22Rv1 (cell line): ENCODE measurements at regions not wholly inside any gene's neighbourhood (a gene's known extent, or its start where the extent isn't known, plus 50 kb on each side); places are given as distances from the start of the nearest gene placed in this dataset.

Source experiments
- ZFX ChIP-seq: fragments of 450-650 bp; IDR thresholded peaks from 2 replicates; pipeline ENCODE4 v1.6.1; 2017; ENCODE audit warnings: antibody characterized with exemption, borderline replicate concordance
- TF ChIP-seq, protein P1 (sequence below): fragments of 450-650 bp; IDR thresholded peaks from 2 replicates; pipeline ENCODE4 v1.5.1; 2017; ENCODE audit warnings: mild to moderate bottlenecking

DNA sequence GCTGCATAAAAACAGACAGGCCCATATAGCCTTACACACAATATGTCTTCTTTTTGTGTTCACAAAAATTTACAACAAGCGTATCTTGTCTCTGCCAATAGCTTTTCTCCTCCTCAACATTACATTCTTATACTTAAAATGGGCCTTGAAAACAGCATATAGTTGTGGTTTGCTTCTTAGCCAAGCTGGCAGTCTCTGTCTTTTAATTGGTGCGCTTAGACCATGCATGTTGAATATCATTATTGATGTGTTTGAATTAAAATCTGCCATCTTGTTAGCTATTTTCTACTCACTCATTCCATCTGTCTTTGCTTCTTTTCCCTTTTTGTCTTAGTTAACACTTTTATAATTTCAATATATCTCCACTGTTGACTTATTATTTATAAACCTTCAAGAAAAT, 76.4 kb downstream of the ING1 start:
- TF ChIP-seq, protein P1, sequence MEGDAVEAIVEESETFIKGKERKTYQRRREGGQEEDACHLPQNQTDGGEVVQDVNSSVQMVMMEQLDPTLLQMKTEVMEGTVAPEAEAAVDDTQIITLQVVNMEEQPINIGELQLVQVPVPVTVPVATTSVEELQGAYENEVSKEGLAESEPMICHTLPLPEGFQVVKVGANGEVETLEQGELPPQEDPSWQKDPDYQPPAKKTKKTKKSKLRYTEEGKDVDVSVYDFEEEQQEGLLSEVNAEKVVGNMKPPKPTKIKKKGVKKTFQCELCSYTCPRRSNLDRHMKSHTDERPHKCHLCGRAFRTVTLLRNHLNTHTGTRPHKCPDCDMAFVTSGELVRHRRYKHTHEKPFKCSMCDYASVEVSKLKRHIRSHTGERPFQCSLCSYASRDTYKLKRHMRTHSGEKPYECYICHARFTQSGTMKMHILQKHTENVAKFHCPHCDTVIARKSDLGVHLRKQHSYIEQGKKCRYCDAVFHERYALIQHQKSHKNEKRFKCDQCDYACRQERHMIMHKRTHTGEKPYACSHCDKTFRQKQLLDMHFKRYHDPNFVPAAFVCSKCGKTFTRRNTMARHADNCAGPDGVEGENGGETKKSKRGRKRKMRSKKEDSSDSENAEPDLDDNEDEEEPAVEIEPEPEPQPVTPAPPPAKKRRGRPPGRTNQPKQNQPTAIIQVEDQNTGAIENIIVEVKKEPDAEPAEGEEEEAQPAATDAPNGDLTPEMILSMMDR = no peak
- no peak for TF ChIP-seq ZFX
